Right lobe of liver (tissue), 6 donors: ENCODE measurements at regions not wholly inside any gene's neighbourhood (a gene's known extent, or its start where the extent isn't known, plus 50 kb on each side); places are given as distances from the start of the nearest gene placed in this dataset.

Source experiments
- ATAC-seq, 4 donors: fragments of 200-7000 bp; cut with Tn5 transposase; one replicate each; pipeline ENCODE4 v1.9.1; 2020; ENCODE audit warnings: mild to moderate bottlenecking in 4 of 4, moderate library complexity in 4 of 4
- DNase-seq, 3 donors: peaks; one replicate each; pipeline ENCODE4 v3.0.0-alpha.2; 2020
- H3K27ac ChIP-seq, 3 donors: fragments of 200-600 bp; one replicate each; pipeline ENCODE4 v1.8.0; 2022
- H3K27me3 ChIP-seq, 2 donors: fragments of 200-600 bp; one replicate each; pipeline ENCODE4 v1.8.0; 2022
- H3K36me3 ChIP-seq, 4 donors: fragments of 200-600 bp; sonication (generic) in 1 of 4; one replicate each; pipeline versions ENCODE4 v1.5.1 to v1.8.0; 2017 to 2022; ENCODE audit warnings: control low read depth in 1 of 4
- H3K4me1 ChIP-seq, 4 donors: fragments of 200-600 bp; sonication (generic) in 1 of 4; one replicate each; pipeline versions ENCODE4 v1.5.1 to v1.8.0; 2017 to 2022; ENCODE audit warnings: control low read depth in 1 of 4
- H3K4me3 ChIP-seq, 3 donors: fragments of 200-600 bp; one replicate each; pipeline ENCODE4 v1.8.0; 2022
- H3K9me3 ChIP-seq, 4 donors: fragments of 200-600 bp; sonication (generic) in 1 of 4; one replicate each; pipeline versions ENCODE4 v1.5.1 to v1.8.0; 2017 to 2022; ENCODE audit warnings: control low read depth in 1 of 4
- POLR2A ChIP-seq: fragments of 450-650 bp; IDR thresholded peaks from one replicate; pipeline ENCODE4 v1.6.1; 2017; ENCODE audit warnings: antibody characterized with exemption, mild to moderate bottlenecking
- WGBS: methylation state at CpG from one replicate; pipeline ENCODE4 v1.1.6; 2018; ENCODE audit warnings: low coverage, low lambda C conversion rate; ENCODE audit not compliant: insufficient coverage; ENCODE audit errors: missing lambda C conversion rate; 5-methylcytosine and 5-hydroxymethylcytosine counted together
- intact Hi-C, 2 donors: fragments of 100-400 bp; cut with DNase I; formaldehyde crosslinking; loops; one replicate each; pipeline versions ENCODE4 v1.11.2 to v1.14.1; 2022
- TF ChIP-seq, protein P1 (sequence below), 4 donors: fragments of 200-600 bp in 3 of 4; fragments of 450-650 bp in 1 of 4; IDR thresholded peaks; one replicate each; pipeline versions ENCODE4 v1.5.1 to v1.8.0; 2016 to 2022; ENCODE audit warnings: antibody characterized with exemption in 4 of 4, mild to moderate bottlenecking in 2 of 4
- donor health status: DM: no; HTN: yes; CAD: no.
- donor health status: DM: no; HTN: no; CAD: no.
- donor health status: DM: no; HTN: no; CAD: no.
- donor health status: DM: no; HTN: yes; CAD: no.
- donor health status: DM: no; HTN: yes; CAD: no.

DNA sequence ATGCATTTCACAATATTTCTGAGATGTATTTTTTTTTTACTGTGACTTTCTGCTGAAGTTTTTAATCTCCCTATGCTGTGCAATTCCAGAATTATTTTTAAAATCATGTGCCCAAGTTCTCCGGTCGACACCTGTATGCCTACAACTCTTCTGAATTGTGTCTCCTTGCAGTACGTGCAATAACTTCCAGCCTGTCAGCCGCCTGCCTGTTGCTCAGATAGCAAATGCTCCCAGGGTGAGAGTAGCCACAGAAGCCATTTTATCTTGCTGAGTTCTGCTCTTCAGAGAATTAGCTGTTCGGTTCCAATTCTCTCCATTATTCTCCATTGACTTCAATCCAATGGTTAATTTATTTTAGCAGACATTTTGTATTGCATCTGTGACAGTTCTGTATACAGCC lies 188.3 kb downstream of the CDC14C start:
- ATAC-seq (no peak), DNase-seq (no peak)
- no peaks in the 10 kb centered on the region for H3K9me3 ChIP-seq
- H3K27ac ChIP-seq, result no peak overlapping the region
- no peak for TF ChIP-seq POLR2A
- TF ChIP-seq, protein P1, sequence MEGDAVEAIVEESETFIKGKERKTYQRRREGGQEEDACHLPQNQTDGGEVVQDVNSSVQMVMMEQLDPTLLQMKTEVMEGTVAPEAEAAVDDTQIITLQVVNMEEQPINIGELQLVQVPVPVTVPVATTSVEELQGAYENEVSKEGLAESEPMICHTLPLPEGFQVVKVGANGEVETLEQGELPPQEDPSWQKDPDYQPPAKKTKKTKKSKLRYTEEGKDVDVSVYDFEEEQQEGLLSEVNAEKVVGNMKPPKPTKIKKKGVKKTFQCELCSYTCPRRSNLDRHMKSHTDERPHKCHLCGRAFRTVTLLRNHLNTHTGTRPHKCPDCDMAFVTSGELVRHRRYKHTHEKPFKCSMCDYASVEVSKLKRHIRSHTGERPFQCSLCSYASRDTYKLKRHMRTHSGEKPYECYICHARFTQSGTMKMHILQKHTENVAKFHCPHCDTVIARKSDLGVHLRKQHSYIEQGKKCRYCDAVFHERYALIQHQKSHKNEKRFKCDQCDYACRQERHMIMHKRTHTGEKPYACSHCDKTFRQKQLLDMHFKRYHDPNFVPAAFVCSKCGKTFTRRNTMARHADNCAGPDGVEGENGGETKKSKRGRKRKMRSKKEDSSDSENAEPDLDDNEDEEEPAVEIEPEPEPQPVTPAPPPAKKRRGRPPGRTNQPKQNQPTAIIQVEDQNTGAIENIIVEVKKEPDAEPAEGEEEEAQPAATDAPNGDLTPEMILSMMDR (IDR thresholded peaks at IDR 0.05), result no peak
- intact Hi-C loops, result no loop called here
- H3K36me3 ChIP-seq, result no peaks in the 10 kb centered on the region
- no peaks in the 10 kb centered on the region for H3K4me1 ChIP-seq
- H3K4me3 ChIP-seq, result no peak overlapping the region
- no peaks in the 10 kb centered on the region for H3K27me3 ChIP-seq
- 52% methylated on average over 5 of the region's 5 CpGs for WGBS

DNA sequence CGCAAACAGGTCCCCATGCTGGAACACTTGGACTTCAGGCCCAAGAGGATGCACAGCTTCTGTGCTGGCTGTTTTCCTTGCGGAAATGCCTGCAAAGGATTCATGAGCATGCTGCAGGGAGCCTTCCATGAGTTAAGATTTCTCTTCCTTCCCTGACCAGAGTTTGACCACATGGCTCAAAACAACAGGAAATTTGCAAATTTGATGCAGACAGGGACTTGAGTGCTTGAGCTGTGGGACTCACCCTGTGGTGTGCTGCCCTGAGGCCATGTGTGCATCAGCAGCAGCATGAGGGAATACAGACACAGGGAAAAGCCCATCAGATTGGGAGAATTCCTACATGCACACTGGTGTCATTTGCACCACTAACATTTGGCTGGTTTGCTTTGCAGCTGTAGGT lies 195.4 kb downstream of the CDC14C start:
- intact Hi-C loops, result no loop called here
- TF ChIP-seq, protein P1 (IDR thresholded peaks at IDR 0.05), result no peak
- no peak for TF ChIP-seq POLR2A

DNA sequence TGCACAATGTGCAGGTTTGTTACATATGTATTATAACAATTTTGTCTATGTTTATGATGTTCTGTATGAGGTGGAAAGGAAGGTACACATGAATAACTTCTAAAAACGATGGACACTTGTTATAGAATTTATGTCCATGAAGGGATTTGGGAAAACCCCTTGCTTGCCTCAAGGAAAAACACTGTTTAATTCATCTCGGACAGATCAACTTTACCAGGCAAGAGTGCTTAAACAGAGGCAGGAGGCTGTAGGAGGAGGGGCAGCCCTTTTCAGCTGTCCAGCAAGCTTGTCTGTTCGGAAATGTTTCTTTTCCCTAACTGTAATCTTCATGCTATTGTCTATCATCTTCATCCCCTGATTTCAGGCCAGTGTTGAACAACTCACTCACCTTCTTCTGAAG lies 200.9 kb downstream of the CDC14C start:
- H3K4me3 ChIP-seq, result no peak overlapping the region
- no peak for ATAC-seq
- no peaks in the 10 kb centered on the region for H3K9me3 ChIP-seq
- no peak for TF ChIP-seq POLR2A
- TF ChIP-seq, protein P1 (IDR thresholded peaks at IDR 0.05), result no peak
- H3K36me3 ChIP-seq, result no peaks in the 10 kb centered on the region
- no peaks in the 10 kb centered on the region for H3K27me3 ChIP-seq
- 34% methylated on average over 3 of the region's 3 CpGs for WGBS
- H3K27ac ChIP-seq, result no peak overlapping the region
- no peak for DNase-seq
- intact Hi-C loops, result no loop called here
- no peaks in the 10 kb centered on the region for H3K4me1 ChIP-seq

More for the DNA sequence above, 195.4 kb downstream of the CDC14C start:
- no peak overlapping the region for H3K27ac ChIP-seq
- ATAC-seq, result no peak
- no peaks in the 10 kb centered on the region for H3K4me1 ChIP-seq
- no peak for DNase-seq
- no peaks in the 10 kb centered on the region for H3K9me3 ChIP-seq
- H3K27me3 ChIP-seq, result no peaks in the 10 kb centered on the region
- no CpG with 5 or more reads among the region's 2 CpGs for WGBS
- H3K4me3 ChIP-seq, result no peak overlapping the region
- H3K36me3 ChIP-seq, result no peaks in the 10 kb centered on the region

DNA sequence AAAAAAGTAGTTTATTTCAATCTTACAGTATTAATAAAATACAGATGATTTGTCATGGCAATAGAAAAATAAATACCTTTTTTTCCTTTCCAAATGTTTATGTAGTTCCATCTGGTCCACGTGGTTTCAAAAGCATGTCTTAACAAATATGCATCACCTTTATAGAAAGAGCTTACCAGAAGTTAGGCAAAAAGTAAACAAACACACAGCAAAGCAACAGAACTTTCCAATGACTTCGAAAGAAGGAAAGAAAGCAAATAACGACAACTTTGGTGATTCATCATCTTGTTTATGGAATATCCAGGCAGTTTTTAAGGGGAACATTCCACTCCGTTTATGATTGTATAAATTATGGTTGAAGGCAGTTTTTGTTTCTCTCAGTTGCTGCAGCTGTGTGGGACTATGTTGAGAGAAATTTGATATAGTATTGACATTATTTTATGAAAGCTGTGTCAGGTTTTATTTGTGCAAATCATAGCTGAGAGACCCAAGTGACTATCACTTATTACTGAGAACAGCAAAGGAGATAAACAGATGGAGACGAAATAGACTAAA lies 203.1 kb downstream of the CDC14C start:
- no peaks in the 10 kb centered on the region for H3K4me1 ChIP-seq
- TF ChIP-seq, protein P1 (IDR thresholded peaks at IDR 0.05), result no peak
- TF ChIP-seq POLR2A, result no peak
- H3K9me3 ChIP-seq, result no peaks in the 10 kb centered on the region
- no peak overlapping the region for H3K27ac ChIP-seq
- 30% methylated on average over 5 of the region's 5 CpGs for WGBS
- DNase-seq (no peak), ATAC-seq (no peak)
- H3K4me3 ChIP-seq, result no peak overlapping the region
- no peaks in the 10 kb centered on the region for H3K36me3 ChIP-seq
- H3K27me3 ChIP-seq, result no peaks in the 10 kb centered on the region
- intact Hi-C loops, result no loop called here

DNA sequence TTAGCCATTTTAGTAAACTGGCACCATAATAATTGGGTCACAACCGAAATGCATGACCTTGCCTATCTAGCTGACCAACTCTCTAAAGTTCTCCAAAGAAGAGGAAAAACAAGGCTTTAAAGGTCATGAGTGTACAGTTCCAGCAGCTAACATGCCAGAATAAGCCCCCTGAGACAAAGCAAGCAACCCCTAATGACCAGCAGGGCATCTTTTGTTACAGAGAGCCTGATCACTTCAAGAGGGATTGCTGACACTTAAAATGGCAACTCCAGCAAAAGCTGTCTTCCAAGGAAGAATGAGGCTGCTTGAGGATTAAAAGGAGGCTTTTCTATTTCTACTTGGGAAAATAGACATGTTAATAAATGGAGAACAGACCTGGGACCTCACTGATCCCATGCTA lies 213.6 kb downstream of the CDC14C start:
- no peaks in the 10 kb centered on the region for H3K36me3 ChIP-seq
- no peak overlapping the region for H3K27ac ChIP-seq
- ATAC-seq, result no peak
- H3K4me1 ChIP-seq, result no peaks in the 10 kb centered on the region
- H3K9me3 ChIP-seq, result no peaks in the 10 kb centered on the region
- TF ChIP-seq, protein P1 (IDR thresholded peaks at IDR 0.05), result no peak
- no peak for TF ChIP-seq POLR2A
- 17% methylated on average over 1 of the region's 1 CpG for WGBS
- DNase-seq, result no peak
- no peaks in the 10 kb centered on the region for H3K27me3 ChIP-seq
- intact Hi-C loops, result no loop called here
- no peak overlapping the region for H3K4me3 ChIP-seq
